K562 (cell line): ENCODE measurements at regions not wholly inside any gene's neighbourhood (a gene's known extent, or its start where the extent isn't known, plus 50 kb on each side); places are given as distances from the start of the nearest gene placed in this dataset.
"Not testable (repeated sequence)": the region's sequence is repeated elsewhere in the genome, so short reads cannot be mapped to it uniquely, and the experiment has no call there.

Source experiments
- ATAC-seq: fragments of 200-7000 bp; cut with Tn5 transposase; 3 replicates; pipeline ENCODE4 v1.9.1; 2020; ENCODE audit warnings: moderate library complexity
- BruUV-seq: library from RNA; stranded (reverse); fragments of 400-500 nt; replicated peaks from 2 replicates; lab custom pipeline; 2021; lab: Mats Ljungman, UMichigan
- CTCF ChIA-PET: fragments of 300-600 bp; formaldehyde crosslinking; extraction: SDS; loops from one replicate; lab custom pipeline; 2021; ENCODE audit warnings: low intra/inter-chr PET ratio; lab: Yijun Ruan, JAX
- POLR2A ChIA-PET: fragments of 300-600, 350-650 bp; sonication (Branson Sonifier 250); formaldehyde crosslinking; extraction: SDS; loops from one replicate; lab custom pipeline; 2021; ENCODE audit warnings: antibody characterized with exemption, inconsistent platforms; lab: Yijun Ruan, JAX
- DNase-seq, 4 experiments: peaks; one replicate each; pipeline versions ENCODE4 v3.0.0 to v3.0.0-alpha.2; 2011 to 2018; ENCODE audit warnings: low spot score in 3 of 4, mixed read lengths in 3 of 4; ENCODE audit errors: extremely low read depth in 1 of 4
- FAIRE-seq: peaks from 2 replicates; lab custom pipeline; 2011; peaks lifted over from hg19 to GRCh38; lab: Jason Lieb, UNC
- H2AFZ ChIP-seq: 2 replicates; pipeline ENCODE4 v1.6.0; 2011; ENCODE audit warnings: low read depth, low read length, control low read depth, inconsistent platforms
- H3K27ac ChIP-seq: fragments of 200-600 bp; 3 replicates; pipeline ENCODE4 v1.8.0; 2011; ENCODE audit warnings: low read depth, mild to moderate bottlenecking, control low read depth, inconsistent platforms, low read length, moderate library complexity, mixed read lengths; ENCODE audit errors: extremely low read depth
- H3K27me3 ChIP-seq, 2 experiments: fragments of 300-600 bp in 1 of 2; 2 replicates in 1 of 2; 3 replicates in 1 of 2; pipeline versions ENCODE4 v1.6.0 to v1.8.0; 2011; ENCODE audit warnings: inconsistent platforms in 2 of 2, low read length in 2 of 2, mild to moderate bottlenecking in 1 of 2, mixed read lengths in 1 of 2, moderate library complexity in 1 of 2; ENCODE audit not compliant: control insufficient read depth in 2 of 2, insufficient read depth in 2 of 2
- H3K36me3 ChIP-seq: fragments of 300-600 bp; 3 replicates; pipeline ENCODE4 v1.8.0; 2011; ENCODE audit warnings: mild to moderate bottlenecking, low read length, inconsistent platforms; ENCODE audit not compliant: control insufficient read depth, insufficient read depth
- H3K4me1 ChIP-seq, 2 experiments: fragments of 200-600 bp in 1 of 2; replicated peaks in 1 of 2; 2 replicates in 1 of 2; 3 replicates in 1 of 2; pipeline versions ENCODE4 v1.5.1 to v1.8.0; 2011; ENCODE audit warnings: inconsistent platforms in 2 of 2, low read length in 2 of 2, mild to moderate bottlenecking in 1 of 2, mixed read lengths in 1 of 2, moderate library complexity in 1 of 2; ENCODE audit not compliant: control insufficient read depth in 2 of 2, insufficient read depth in 2 of 2
- H3K4me2 ChIP-seq: 2 replicates; pipeline ENCODE4 v1.6.1; 2011; ENCODE audit warnings: low read length, control low read depth, inconsistent platforms, mixed read lengths; ENCODE audit not compliant: insufficient read depth
- H3K4me3 ChIP-seq: fragments of 200-600 bp; sonication (generic), shearing (Covaris generic); 2 replicates; pipeline ENCODE4 v1.5.1; 2016; ENCODE audit warnings: control low read depth, inconsistent platforms
- H3K79me2 ChIP-seq: fragments of 200-600 bp; 3 replicates; pipeline ENCODE4 v1.8.0; 2011; ENCODE audit warnings: low read length, inconsistent platforms; ENCODE audit not compliant: control insufficient read depth, insufficient read depth
- H3K9ac ChIP-seq, 2 experiments: 2 replicates each; pipeline versions ENCODE4 v1.6.0 to v1.6.1; 2011; ENCODE audit warnings: low read depth in 2 of 2, low read length in 2 of 2, control low read depth in 1 of 2, inconsistent platforms in 1 of 2, mild to moderate bottlenecking in 1 of 2, mixed read lengths in 1 of 2; ENCODE audit not compliant: insufficient read depth in 1 of 2
- H3K9me1 ChIP-seq: one replicate; pipeline ENCODE4 v1.6.0; 2011; ENCODE audit warnings: inconsistent platforms, mild to moderate bottlenecking, low read length, moderate library complexity; ENCODE audit not compliant: control insufficient read depth, insufficient read depth
- H3K9me3 ChIP-seq: replicated peaks from 2 replicates; pipeline ENCODE4 v1.5.1; 2011; ENCODE audit warnings: low read depth, low read length, inconsistent platforms; ENCODE audit not compliant: control insufficient read depth, insufficient read depth
- H4K20me1 ChIP-seq: replicated peaks from 2 replicates; pipeline ENCODE4 v1.6.1; 2011; ENCODE audit warnings: low read length, inconsistent platforms, mixed read lengths; ENCODE audit not compliant: control insufficient read depth, insufficient read depth
- ARHGAP35 ChIP-seq: fragments of 450-650 bp; IDR thresholded peaks from 2 replicates; pipeline ENCODE4 v1.6.1; 2018; ENCODE audit not compliant: partially characterized antibody
- COPS2 ChIP-seq: fragments of 450-650 bp; conservative IDR thresholded peaks from 2 replicates; pipeline ENCODE4 v1.6.1; 2016; ENCODE audit warnings: mild to moderate bottlenecking, moderate library complexity
- EP300 ChIP-seq: IDR thresholded peaks from 2 replicates; pipeline ENCODE4 v1.6.1; 2012; ENCODE audit warnings: low read length, improper control_type of control experiment
- MXI1 ChIP-seq: IDR thresholded peaks from 2 replicates; pipeline ENCODE4 v1.6.1; 2011; ENCODE audit warnings: low read depth, mild to moderate bottlenecking, improper control_type of control experiment, low read length
- POLR2AphosphoS5 ChIP-seq: IDR thresholded peaks from 2 replicates; pipeline ENCODE4 v1.6.1; 2011; ENCODE audit warnings: mild to moderate bottlenecking, low read depth, low read length, moderate library complexity; ENCODE audit not compliant: control insufficient read depth, insufficient read depth
- RCOR1 ChIP-seq, 2 experiments: IDR thresholded peaks; 2 replicates each; pipeline ENCODE4 v1.6.1; 2012; ENCODE audit warnings: low read depth in 2 of 2, low read length in 2 of 2, borderline replicate concordance in 1 of 2, improper control_type of control experiment in 1 of 2
- SIRT6 ChIP-seq: IDR thresholded peaks from one replicate; pipeline ENCODE4 v1.6.1; 2012; ENCODE audit warnings: low read depth, mild to moderate bottlenecking, control low read depth, inconsistent platforms, low read length, moderate library complexity
- SNRNP70 ChIP-seq: fragments of 200-400 bp; formaldehyde crosslinking; optimal IDR thresholded peaks from 2 replicates; pipeline ENCODE3; 2017; ENCODE audit warnings: low read depth, low read length
- TAF15 ChIP-seq: fragments of 200-400 bp; formaldehyde crosslinking; IDR thresholded peaks from 2 replicates; pipeline ENCODE4 v1.6.1; 2017; ENCODE audit warnings: mild to moderate bottlenecking, low read depth, low read length, moderate library complexity
- TBP ChIP-seq: optimal IDR thresholded peaks from 2 replicates; pipeline ENCODE3; 2011; ENCODE audit warnings: low read depth, low read length, improper control_type of control experiment
- ZNF197 ChIP-seq: fragments of 200-800 bp; sonication (Bioruptor generic); IDR thresholded peaks from 2 replicates; pipeline ENCODE4 v1.6.1; 2016; ENCODE audit warnings: low read depth, missing genetic modification characterization, missing compliant biosample characterization
- ZNF23 ChIP-seq: fragments of 250-450 bp; sonication (Bioruptor Pico); IDR thresholded peaks from 2 replicates; pipeline ENCODE4 v1.4.0; 2020; ENCODE audit warnings: mild to moderate bottlenecking
- ZNF583 ChIP-seq: fragments of 250-450 bp; sonication (Bioruptor Pico); IDR thresholded peaks from 2 replicates; pipeline ENCODE4 v1.4.0; 2020
- ZNF655 ChIP-seq: fragments of 250-450 bp; sonication (Bioruptor Pico); IDR thresholded peaks from 2 replicates; pipeline ENCODE4 v1.5.0; 2021
- WGBS: fragments of 100-300 bp; shearing (Covaris generic); methylation state at CpG from one replicate; pipeline ENCODE4 v1.1.6; 2016; ENCODE audit warnings: low coverage, mixed read lengths; ENCODE audit not compliant: insufficient coverage; ENCODE audit errors: missing lambda C conversion rate; 5-methylcytosine and 5-hydroxymethylcytosine counted together
- in situ Hi-C: fragments of 300-500 bp; cut with MboI; formaldehyde crosslinking; loops from 4 replicates; pipeline ENCODE4 v1.15.0; 2018; ENCODE audit warnings: inconsistent platforms, mixed read lengths
- intact Hi-C: fragments of 100-400 bp; cut with micrococcal nuclease; formaldehyde crosslinking; loops from 2 replicates; pipeline ENCODE4 v1.14.2; 2022
- TF ChIP-seq, protein P1 (sequence below): sonication (generic); formaldehyde crosslinking; IDR thresholded peaks from 2 replicates; pipeline ENCODE4 v1.8.0; 2022; ENCODE audit warnings: mild to moderate bottlenecking, missing genetic modification reagents

- H4K20me1 ChIP-seq, H3K27ac ChIP-seq, ATAC-seq, H2AFZ ChIP-seq, BruUV-seq, H3K4me1 ChIP-seq, DNase-seq, H3K27me3 ChIP-seq, CTCF ChIA-PET, POLR2A ChIA-PET, in situ Hi-C loops, H3K79me2 ChIP-seq, FAIRE-seq, H3K36me3 ChIP-seq, H3K9me1 ChIP-seq, intact Hi-C loops, H3K9ac ChIP-seq, H3K9me3 ChIP-seq, H3K4me2 ChIP-seq, H3K4me3 ChIP-seq: not testable (repeated sequence)
- WGBS, result 0% methylated on average over 7 of the region's 8 CpGs
Observed at GRCh38 chr19:20260738-20261137, 93.7 kb downstream of the ZNF486 start.

DNA sequence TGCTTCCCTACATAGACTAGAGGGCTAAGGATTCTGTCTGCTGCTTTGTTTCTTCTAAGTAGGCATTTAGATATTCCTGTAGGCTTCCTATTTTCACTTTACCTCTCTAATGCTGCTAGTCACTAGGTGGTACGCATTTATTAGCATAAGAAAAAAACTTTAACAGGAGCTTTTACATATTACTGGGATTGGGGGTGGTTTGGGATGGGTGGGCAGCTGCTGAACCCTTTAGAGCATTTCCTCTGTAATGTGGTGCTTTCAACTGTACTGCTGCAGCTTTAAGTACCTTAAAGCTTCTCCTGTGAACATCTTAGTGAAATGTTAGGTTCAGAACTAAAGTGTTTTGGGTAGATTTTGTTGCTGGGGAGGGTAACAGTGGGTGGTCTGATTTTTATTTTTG, 92.6 kb downstream of the ZNF486 start:
- in situ Hi-C loops (no loop called here), intact Hi-C loops (no loop called here)
- ATAC-seq (no peak), FAIRE-seq (no peak), DNase-seq (no peak)
- Histone ChIP-seq H3K4me1 (no peaks in the 10 kb centered on the region), H4K20me1 (no peaks in the 10 kb centered on the region), H3K9me3 (no peaks in the 10 kb centered on the region), H2AFZ (no peak overlapping the region), H3K27ac (no peak overlapping the region), H3K4me3 (no peak overlapping the region), H3K4me2 (no peak overlapping the region), H3K36me3 (no peaks in the 10 kb centered on the region), H3K9ac (no peak overlapping the region), H3K27me3 (no peaks in the 10 kb centered on the region), H3K9me1 (no peaks in the 10 kb centered on the region), H3K79me2 (no peaks in the 10 kb centered on the region)
- no TSS peak for BruUV-seq
- ChIA-PET POLR2A (interaction anchor here (0.5 kb wide), 1 partner anchor 1071 kb away, joined by 4 read pairs; no protein-coding TSS in a partner anchor), CTCF (no interaction called here)
- 0% methylated on average over 1 of the region's 1 CpG for WGBS
- TF ChIP-seq ZNF23 (CRISPR knock-in tag) (no peak), COPS2 (no peak), POLR2AphosphoS5 (no peak), ZNF583 (no peak), RCOR1 (IDR thresholded peaks at IDR 0.05; ENCODE audit: borderline replicate concordance in 1 of 2, low read depth in 2 of 2, low read length in 2 of 2) (no peak), MXI1 (no peak), TAF15 (no peak), ARHGAP35 (no peak), SNRNP70 (no peak), ZNF197 (CRISPR knock-in tag) (no peak), TBP (no peak), EP300 (no peak), ZNF655 (CRISPR knock-in tag) (no peak), SIRT6 (no peak)
- TF ChIP-seq, protein P1, sequence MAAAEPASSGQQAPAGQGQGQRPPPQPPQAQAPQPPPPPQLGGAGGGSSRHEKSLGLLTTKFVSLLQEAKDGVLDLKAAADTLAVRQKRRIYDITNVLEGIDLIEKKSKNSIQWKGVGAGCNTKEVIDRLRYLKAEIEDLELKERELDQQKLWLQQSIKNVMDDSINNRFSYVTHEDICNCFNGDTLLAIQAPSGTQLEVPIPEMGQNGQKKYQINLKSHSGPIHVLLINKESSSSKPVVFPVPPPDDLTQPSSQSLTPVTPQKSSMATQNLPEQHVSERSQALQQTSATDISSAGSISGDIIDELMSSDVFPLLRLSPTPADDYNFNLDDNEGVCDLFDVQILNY (CRISPR knock-in tag), result no peak
